HG02759 (cell line): ENCODE measurements at regions not wholly inside any gene's neighbourhood (a gene's known extent, or its start where the extent isn't known, plus 50 kb on each side); places are given as distances from the start of the nearest gene placed in this dataset.

Source experiments
- ATAC-seq: cut with Tn5 transposase; IDR thresholded peaks from one replicate; pipeline ENCODE4 v1.9.1; 2021; ENCODE audit warnings: mild to moderate bottlenecking, moderate library complexity; ENCODE audit not compliant: unreplicated experiment

GRCh38 chr13:80237646-80238045 is 103.3 kb downstream of the SPRY2 start:
- ATAC-seq: no peak

- ATAC-seq: no peak
Observed at GRCh38 chr13:80235967-80236302, 105.0 kb downstream of the SPRY2 start.

GRCh38 chr13:80235166-80235966 is 105.6 kb downstream of the SPRY2 start:
- peak; percentile 87 for ATAC-seq

GRCh38 chr13:80227645-80228044 is 113.3 kb downstream of the SPRY2 start:
- ATAC-seq: no peak

GRCh38 chr13:80226645-80227044 is 114.3 kb downstream of the SPRY2 start:
- ATAC-seq: no peak

- no peak for ATAC-seq
Observed at GRCh38 chr13:80224468-80224867, 116.5 kb downstream of the SPRY2 start.

- no peak for ATAC-seq
Observed at GRCh38 chr13:80217614-80218456, 123.1 kb downstream of the SPRY2 start.

- no peak for ATAC-seq
Observed at GRCh38 chr13:80215368-80215767, 125.6 kb downstream of the SPRY2 start.

- ATAC-seq: no peak
Observed at GRCh38 chr13:80214521-80214991, 126.4 kb downstream of the SPRY2 start.

- no peak for ATAC-seq
Observed at GRCh38 chr13:80214050-80214449, 126.9 kb downstream of the SPRY2 start.

- ATAC-seq: no peak
Observed at GRCh38 chr13:80213201-80213600, 127.7 kb downstream of the SPRY2 start.

- no peak for ATAC-seq
Observed at GRCh38 chr13:80211566-80211965, 129.4 kb downstream of the SPRY2 start.

GRCh38 chr13:80204642-80205041 is 136.3 kb downstream of the SPRY2 start:
- ATAC-seq: no peak

- no peak for ATAC-seq
Observed at GRCh38 chr13:80203496-80203895, 137.4 kb downstream of the SPRY2 start.

GRCh38 chr13:80201694-80202468 is 139.0 kb downstream of the SPRY2 start:
- ATAC-seq: no peak

- no peak for ATAC-seq
Observed at GRCh38 chr13:80199585-80200292, 141.2 kb downstream of the SPRY2 start.

GRCh38 chr13:80199067-80199466 is 141.9 kb downstream of the SPRY2 start:
- no peak for ATAC-seq

GRCh38 chr13:80196756-80197155 is 144.2 kb downstream of the SPRY2 start:
- no peak for ATAC-seq

GRCh38 chr13:80195649-80196048 is 145.3 kb downstream of the SPRY2 start:
- no peak for ATAC-seq

GRCh38 chr13:80189889-80190597 is 150.9 kb downstream of the SPRY2 start:
- no peak for ATAC-seq
